AG09319 (cell line): ENCODE measurements at regions not wholly inside any gene's neighbourhood (a gene's known extent, or its start where the extent isn't known, plus 50 kb on each side); places are given as distances from the start of the nearest gene placed in this dataset.
A peak's percentile ranks its signal among the peaks of the same experiment; 100 is the strongest.

Source experiments
- DNase-seq: peaks from one replicate; pipeline ENCODE4 v3.0.0-alpha.2; 2010; ENCODE audit warnings: low read depth; ENCODE audit errors: extremely low read depth
- TF ChIP-seq, protein P1 (sequence below): IDR thresholded peaks from 2 replicates; pipeline ENCODE4 v1.5.1; 2011; ENCODE audit warnings: low read depth, mild to moderate bottlenecking, inconsistent platforms, low read length, moderate library complexity

DNA sequence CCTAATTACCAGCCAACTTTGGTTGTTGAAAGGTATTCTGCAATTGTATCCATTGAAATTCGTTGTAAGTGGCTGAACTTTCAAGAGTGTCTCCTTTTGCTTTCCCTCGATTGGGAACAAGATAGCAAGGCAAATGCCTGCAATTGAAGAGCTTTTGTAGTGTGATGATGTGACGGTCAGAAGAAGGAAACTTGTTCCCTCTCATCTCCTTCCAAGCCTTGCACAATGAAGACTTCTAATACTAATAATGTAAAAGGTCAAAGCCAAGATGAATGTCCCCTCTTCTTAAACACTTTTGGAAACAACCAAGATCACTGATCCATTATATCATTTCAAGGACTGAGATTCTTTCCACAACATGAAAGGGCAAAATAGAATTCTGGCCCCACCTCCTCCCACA is 101.9 kb upstream of the LMCD1 start:
- DNase-seq, result no peak
- TF ChIP-seq, protein P1, sequence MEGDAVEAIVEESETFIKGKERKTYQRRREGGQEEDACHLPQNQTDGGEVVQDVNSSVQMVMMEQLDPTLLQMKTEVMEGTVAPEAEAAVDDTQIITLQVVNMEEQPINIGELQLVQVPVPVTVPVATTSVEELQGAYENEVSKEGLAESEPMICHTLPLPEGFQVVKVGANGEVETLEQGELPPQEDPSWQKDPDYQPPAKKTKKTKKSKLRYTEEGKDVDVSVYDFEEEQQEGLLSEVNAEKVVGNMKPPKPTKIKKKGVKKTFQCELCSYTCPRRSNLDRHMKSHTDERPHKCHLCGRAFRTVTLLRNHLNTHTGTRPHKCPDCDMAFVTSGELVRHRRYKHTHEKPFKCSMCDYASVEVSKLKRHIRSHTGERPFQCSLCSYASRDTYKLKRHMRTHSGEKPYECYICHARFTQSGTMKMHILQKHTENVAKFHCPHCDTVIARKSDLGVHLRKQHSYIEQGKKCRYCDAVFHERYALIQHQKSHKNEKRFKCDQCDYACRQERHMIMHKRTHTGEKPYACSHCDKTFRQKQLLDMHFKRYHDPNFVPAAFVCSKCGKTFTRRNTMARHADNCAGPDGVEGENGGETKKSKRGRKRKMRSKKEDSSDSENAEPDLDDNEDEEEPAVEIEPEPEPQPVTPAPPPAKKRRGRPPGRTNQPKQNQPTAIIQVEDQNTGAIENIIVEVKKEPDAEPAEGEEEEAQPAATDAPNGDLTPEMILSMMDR, result no peak

DNA sequence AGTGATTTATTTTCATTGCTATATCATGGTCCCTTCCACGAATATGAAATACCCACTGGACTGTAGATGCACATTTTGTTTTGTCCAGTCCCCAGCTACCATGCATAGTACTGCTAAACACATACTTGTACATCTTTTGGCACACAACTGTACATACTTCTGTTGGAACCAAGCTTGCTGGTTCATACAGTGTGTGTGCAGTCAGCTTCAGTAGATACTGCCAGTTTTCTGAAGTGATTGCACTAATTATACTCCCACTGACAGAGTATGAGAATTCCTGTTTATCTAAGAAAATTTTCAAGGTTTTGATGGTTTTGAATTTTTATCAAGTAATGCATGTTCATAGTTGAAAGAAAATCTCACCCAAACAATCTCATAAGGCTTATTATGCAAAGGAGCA is 100.7 kb upstream of the LMCD1 start:
- TF ChIP-seq, protein P1, result no peak
- no peak for DNase-seq

DNA sequence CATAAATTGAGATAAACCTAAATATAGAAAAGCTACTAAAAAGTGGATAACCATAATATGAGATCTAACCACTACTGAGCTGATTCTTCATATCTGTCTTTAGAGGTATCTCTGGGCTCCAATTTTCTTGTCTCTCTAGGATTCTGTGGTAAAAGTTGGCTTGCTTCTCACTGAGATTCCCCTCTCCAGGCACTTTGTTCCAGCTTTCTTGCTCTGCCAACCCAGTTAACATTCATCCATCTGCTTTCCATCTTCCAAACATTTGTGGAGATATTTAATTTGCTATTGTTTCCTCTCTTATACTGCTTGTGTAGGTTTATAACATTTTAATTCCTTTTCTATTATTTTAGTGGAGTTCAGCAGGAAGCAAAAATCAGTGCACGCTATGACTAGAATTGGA is 97.6 kb upstream of the LMCD1 start:
- TF ChIP-seq, protein P1, result no peak
- DNase-seq, result no peak

DNA sequence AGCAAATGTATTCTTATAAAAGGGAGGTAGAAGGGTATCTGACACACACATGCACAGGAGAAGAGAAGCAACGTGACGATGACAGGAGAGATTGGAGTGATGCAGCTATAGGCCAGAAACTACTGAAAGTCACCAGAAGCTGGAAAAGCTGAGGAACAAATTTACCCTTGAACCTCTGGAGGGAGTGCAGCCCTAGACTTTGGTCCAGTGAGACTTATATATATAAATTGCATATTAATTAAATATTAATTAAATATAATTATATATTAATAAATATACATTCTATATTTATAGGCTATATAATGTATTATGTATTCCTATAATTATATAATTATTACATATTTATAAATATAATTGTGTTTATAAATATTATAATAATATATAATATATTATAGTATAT is 96.5 kb upstream of the LMCD1 start:
- DNase-seq, result no peak
- TF ChIP-seq, protein P1, result no peak

DNA sequence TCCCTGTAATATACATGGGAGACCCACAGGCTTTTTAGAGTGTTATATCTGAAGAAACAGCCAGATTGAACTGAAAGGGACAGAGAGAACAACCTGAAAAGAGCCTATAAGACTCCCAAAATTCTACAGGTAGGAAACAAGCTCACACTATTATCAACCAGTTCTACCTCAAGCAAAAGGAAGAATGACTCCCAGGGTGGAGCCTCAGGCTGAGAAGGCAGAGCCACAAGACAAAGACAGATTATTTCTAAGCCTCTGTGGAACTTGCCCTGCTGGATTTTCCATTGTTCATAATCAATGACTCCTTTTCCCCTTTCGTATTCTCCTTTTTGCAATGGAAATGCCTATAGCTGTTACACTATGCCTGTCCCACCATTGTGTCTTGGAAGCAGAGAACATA is 95.1 kb upstream of the LMCD1 start:
- TF ChIP-seq, protein P1, result no peak
- no peak for DNase-seq

DNA sequence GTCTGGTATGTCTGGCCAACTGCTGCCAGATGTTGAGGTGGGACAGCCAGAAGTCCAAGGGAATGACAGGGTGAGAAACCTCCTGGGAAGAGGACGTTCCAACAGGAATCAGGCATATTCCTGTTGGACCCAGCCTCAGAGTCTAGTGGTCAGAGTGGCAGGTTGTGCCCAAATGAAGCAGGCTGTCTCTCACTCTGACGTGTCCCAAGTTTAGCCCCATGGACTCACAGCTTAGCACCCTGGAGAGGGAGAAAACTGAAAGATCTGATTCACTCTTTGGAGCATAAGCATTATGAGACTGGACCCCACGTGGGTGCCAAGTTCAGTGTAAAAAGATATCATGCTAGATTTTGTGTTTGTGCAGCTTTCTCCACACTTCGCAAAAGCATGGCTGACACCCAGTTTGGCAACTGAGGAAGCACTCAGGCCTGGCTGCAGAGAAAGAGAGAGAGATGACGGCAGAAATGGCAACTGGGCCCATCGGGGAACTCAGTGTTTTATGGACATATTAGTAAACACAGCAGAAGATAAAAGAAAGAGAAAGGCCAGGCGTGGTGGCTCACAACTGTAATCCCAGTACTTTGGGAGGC is 88.2 kb upstream of the LMCD1 start:
- TF ChIP-seq, protein P1, result no peak
- no peak for DNase-seq

DNA sequence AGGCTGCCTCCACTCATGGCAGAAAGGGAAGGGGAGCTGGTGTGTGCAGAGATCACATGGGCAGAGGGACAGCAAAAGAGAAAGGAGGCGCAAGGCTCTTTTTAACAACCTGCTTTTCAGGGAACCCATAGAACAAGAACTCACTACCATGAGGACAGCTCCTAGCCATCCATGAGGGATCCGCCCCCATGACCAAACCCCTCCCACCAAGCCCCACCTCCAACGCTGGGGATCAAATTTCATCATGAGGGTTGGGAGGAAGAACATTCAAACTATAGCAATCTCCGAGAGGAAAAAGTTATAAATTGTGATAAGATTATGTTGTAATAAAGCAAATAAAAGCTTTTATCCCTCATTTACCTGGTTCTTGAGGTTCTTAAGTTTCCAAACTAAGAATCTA is 84.7 kb upstream of the LMCD1 start:
- peak; percentile 1 for DNase-seq
- TF ChIP-seq, protein P1, result no peak
